ENCODE measurements at regions not wholly inside any gene's neighbourhood (a gene's known extent, or its start where the extent isn't known, plus 50 kb on each side); places are given as distances from the start of the nearest gene placed in this dataset.

DNA sequence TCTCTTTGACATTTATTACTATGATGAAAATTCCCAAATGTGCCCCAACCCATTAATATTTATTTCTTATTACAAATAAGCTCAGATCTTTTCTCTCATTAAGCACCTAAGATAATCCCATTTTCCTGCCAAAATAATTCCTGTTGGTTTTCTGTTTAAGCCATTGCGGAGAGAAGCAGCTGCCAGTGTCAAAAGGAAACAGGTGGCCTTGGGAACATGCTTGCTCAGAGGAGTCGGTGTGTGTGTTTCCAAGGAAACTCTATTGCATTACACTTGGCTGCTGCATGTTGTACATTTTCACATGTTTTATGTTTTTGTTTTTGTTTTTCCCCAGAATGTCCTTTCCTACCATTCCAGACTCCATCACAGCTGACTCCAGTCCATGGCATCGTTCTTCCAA is 56.4 kb downstream of the CD24 start:
- no peaks in the 10 kb centered on the region for H3K36me3 ChIP-seq (ENCODE audit: insufficient read depth, low read length)
- ChIA-PET CTCF (no interaction called here), POLR2A (no interaction called here)
- H3K27me3 Mint-ChIP-seq: peaks cover 18% of the 10 kb centered on the region
- H3K4me1 ChIP-seq (ENCODE audit: insufficient read depth, low read length): no peaks in the 10 kb centered on the region
- H3K27me3 ChIP-seq (ENCODE audit: control insufficient read depth in 1 of 2, insufficient read depth in 2 of 2, low read length in 2 of 2): no peaks in the 10 kb centered on the region
- TF ChIP-seq, protein P1, sequence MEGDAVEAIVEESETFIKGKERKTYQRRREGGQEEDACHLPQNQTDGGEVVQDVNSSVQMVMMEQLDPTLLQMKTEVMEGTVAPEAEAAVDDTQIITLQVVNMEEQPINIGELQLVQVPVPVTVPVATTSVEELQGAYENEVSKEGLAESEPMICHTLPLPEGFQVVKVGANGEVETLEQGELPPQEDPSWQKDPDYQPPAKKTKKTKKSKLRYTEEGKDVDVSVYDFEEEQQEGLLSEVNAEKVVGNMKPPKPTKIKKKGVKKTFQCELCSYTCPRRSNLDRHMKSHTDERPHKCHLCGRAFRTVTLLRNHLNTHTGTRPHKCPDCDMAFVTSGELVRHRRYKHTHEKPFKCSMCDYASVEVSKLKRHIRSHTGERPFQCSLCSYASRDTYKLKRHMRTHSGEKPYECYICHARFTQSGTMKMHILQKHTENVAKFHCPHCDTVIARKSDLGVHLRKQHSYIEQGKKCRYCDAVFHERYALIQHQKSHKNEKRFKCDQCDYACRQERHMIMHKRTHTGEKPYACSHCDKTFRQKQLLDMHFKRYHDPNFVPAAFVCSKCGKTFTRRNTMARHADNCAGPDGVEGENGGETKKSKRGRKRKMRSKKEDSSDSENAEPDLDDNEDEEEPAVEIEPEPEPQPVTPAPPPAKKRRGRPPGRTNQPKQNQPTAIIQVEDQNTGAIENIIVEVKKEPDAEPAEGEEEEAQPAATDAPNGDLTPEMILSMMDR (IDR thresholded peaks at IDR 0.05): no peak
- H3K27ac ChIP-seq (ENCODE audit: low read depth in 1 of 2, low read length in 2 of 2): no peak overlapping the region
- no peak for ATAC-seq (ENCODE audit: poor library complexity)
- H3K27ac Mint-ChIP-seq: no peak overlapping the region
- intact Hi-C loops (cut with DNase I, micrococcal nuclease): no loop called here
- no peaks in the 10 kb centered on the region for H3K9me3 Mint-ChIP-seq
- H3K4me1 Mint-ChIP-seq (ENCODE audit: low read depth): no peaks in the 10 kb centered on the region
- H3K4me3 ChIP-seq (ENCODE audit: low read length): no peak overlapping the region
- H3K36me3 Mint-ChIP-seq (ENCODE audit: low read depth): no peaks in the 10 kb centered on the region
- DNase-seq: no peak
- H3K4me3 Mint-ChIP-seq: no peak overlapping the region
- no peaks in the 10 kb centered on the region for H3K9me3 ChIP-seq (ENCODE audit: control insufficient read depth in 1 of 2, insufficient read depth in 1 of 2, low read length in 2 of 2)

DNA sequence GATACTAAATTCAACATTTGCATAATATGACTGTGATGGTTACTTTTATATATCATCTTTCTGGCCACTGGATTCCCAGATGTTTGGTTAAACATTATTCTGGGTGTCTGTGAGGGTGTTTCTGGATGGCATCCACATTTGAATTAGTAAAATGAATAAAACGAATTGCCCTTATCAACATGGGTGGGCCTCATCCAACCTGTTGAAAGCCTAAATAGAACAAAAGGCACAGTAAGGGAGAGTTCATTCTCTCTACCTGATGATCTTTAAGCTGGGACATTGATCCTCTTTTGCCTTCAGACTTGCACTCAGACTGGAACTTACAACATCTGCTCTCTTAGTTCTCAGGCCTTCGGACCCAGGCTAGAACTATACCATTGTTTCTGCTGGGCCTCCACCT is 57.6 kb downstream of the CD24 start:
- no peak overlapping the region for H3K27ac Mint-ChIP-seq
- H3K9me3 ChIP-seq (ENCODE audit: control insufficient read depth in 1 of 2, insufficient read depth in 1 of 2, low read length in 2 of 2): no peaks in the 10 kb centered on the region
- no peak overlapping the region for H3K4me3 Mint-ChIP-seq
- POLR2A ChIA-PET: no interaction called here
- H3K27ac ChIP-seq (ENCODE audit: low read depth in 1 of 2, low read length in 2 of 2): no peak overlapping the region
- no peaks in the 10 kb centered on the region for H3K4me1 Mint-ChIP-seq (ENCODE audit: low read depth)
- intact Hi-C loops (cut with DNase I, micrococcal nuclease): no loop called here
- no peak for ATAC-seq (ENCODE audit: poor library complexity)
- no peak overlapping the region for H3K4me3 ChIP-seq (ENCODE audit: low read length)
- peaks cover 22% of the 10 kb centered on the region for H3K27me3 Mint-ChIP-seq
- H3K27me3 ChIP-seq (ENCODE audit: control insufficient read depth in 1 of 2, insufficient read depth in 2 of 2, low read length in 2 of 2): no peaks in the 10 kb centered on the region
- no peaks in the 10 kb centered on the region for H3K36me3 ChIP-seq (ENCODE audit: insufficient read depth, low read length)
- no peak for DNase-seq
- no peaks in the 10 kb centered on the region for H3K4me1 ChIP-seq (ENCODE audit: insufficient read depth, low read length)
- TF ChIP-seq, protein P1 (IDR thresholded peaks at IDR 0.05): no peak
- H3K36me3 Mint-ChIP-seq (ENCODE audit: low read depth): no peaks in the 10 kb centered on the region
- no peaks in the 10 kb centered on the region for H3K9me3 Mint-ChIP-seq
- CTCF ChIA-PET: no interaction called here

DNA sequence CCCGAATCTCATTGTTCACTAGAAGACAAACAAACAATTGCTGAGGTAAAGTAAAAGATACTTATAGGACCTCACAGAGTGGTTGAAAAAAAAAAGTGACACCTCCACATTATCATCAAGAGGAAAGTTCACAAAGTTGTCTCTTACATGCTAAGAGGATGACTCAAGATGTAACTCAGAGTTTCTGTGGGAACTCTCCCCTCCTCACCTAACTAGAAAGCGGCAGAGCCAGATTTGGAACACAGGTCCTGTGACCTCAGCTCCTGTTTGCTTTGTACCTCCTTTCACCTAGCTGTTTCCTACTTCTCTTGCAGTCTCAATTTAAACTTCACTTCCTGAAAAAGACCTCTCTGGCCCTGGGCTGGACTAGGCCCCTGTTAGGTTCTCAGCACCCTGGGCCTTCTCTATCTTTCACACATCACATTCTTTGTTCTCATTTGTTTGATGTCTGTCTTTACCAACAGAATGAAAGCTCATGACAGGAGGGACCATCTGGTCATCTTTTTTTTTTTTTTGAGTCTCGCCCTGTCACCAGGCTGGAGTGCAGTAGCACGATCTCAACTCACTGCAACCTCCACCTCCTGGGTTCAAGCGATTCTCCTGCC is 60.8 kb downstream of the CD24 start:
- CTCF ChIA-PET: no interaction called here
- H3K4me1 ChIP-seq (ENCODE audit: insufficient read depth, low read length): no peaks in the 10 kb centered on the region
- Mint-ChIP-seq H3K4me3 (no peak overlapping the region), H3K27me3 (peaks cover 10% of the 10 kb centered on the region), H3K9me3 (no peaks in the 10 kb centered on the region), H3K27ac (no peak overlapping the region), H3K36me3 (ENCODE audit: low read depth) (no peaks in the 10 kb centered on the region), H3K4me1 (ENCODE audit: low read depth) (no peaks in the 10 kb centered on the region)
- TF ChIP-seq, protein P1 (IDR thresholded peaks at IDR 0.05): no peak
- DNase-seq: no peak
- no peaks in the 10 kb centered on the region for H3K36me3 ChIP-seq (ENCODE audit: insufficient read depth, low read length)
- no peaks in the 10 kb centered on the region for H3K27me3 ChIP-seq (ENCODE audit: control insufficient read depth in 1 of 2, insufficient read depth in 2 of 2, low read length in 2 of 2)
- no peaks in the 10 kb centered on the region for H3K9me3 ChIP-seq (ENCODE audit: control insufficient read depth in 1 of 2, insufficient read depth in 1 of 2, low read length in 2 of 2)
- intact Hi-C loops (cut with DNase I, micrococcal nuclease): no loop called here
- no peak overlapping the region for H3K27ac ChIP-seq (ENCODE audit: low read depth in 1 of 2, low read length in 2 of 2)
- POLR2A ChIA-PET: no interaction called here
- no peak for ATAC-seq (ENCODE audit: poor library complexity)
- no peak overlapping the region for H3K4me3 ChIP-seq (ENCODE audit: low read length)
